ENCODE measurements at regions not wholly inside any gene's neighbourhood (a gene's known extent, or its start where the extent isn't known, plus 50 kb on each side); places are given as distances from the start of the nearest gene placed in this dataset.

DNA sequence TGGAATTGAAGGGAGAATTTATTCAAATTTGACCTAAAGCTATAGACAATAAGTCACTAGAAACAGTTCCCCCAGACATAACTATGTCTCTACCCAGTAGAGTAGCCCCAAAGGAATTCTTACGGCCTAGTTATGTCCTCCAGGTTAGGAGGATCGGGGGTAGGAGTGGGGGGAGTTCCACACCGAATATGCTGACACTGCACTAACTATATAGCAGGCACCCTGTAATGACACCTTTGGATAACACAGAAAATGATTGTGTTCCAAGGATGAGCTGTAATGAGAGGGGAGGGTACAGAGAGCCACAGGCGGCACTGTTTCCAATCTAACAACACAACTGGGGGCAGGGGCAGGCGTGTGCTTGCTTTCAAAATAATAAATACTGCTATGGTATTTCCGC, 376.2 kb upstream of the RORA start:
- H3K9me3 Mint-ChIP-seq = no peaks in the 10 kb centered on the region
- H3K27me3 Mint-ChIP-seq = peaks cover 14% of the 10 kb centered on the region
- H3K27ac Mint-ChIP-seq = no peak overlapping the region

GRCh38 chr15:61598655-61599054, 369.6 kb upstream of the RORA start:
- Mint-ChIP-seq H3K27me3 (peaks cover 6% of the 10 kb centered on the region), H3K36me3 (ENCODE audit: low read depth) (no peaks in the 10 kb centered on the region), H3K27ac (no peak overlapping the region), H3K4me3 (no peak overlapping the region), H3K9me3 (peaks cover 2% of the 10 kb centered on the region), H3K4me1 (ENCODE audit: low read depth) (no peaks in the 10 kb centered on the region)

More for the DNA sequence above, 376.2 kb upstream of the RORA start:
- Mint-ChIP-seq H3K36me3 (ENCODE audit: low read depth) (no peaks in the 10 kb centered on the region), H3K4me1 (ENCODE audit: low read depth) (no peaks in the 10 kb centered on the region), H3K4me3 (no peak overlapping the region)

DNA sequence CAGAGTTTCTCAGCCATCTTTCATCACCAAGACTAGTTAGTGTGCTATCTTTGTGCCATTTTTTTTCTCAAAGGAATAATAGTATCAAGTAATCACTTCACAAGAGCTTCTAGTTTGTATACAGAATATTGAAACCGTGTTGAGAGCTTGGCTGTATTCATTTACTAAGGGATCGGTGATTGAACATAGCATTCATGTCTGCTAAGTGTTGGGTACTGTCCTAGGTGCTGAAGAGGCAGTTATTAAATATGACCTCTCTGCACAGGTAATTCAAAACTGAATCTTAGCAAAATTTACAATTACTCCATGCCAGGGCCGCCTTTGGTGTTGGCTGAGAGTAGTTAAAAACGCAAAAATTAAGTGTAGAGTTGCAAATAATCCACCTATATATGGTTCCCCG, 355.3 kb upstream of the RORA start:
- H3K27me3 Mint-ChIP-seq = peaks cover 20% of the 10 kb centered on the region
- H3K27ac Mint-ChIP-seq = no peak overlapping the region
- H3K9me3 Mint-ChIP-seq = peaks cover 4% of the 10 kb centered on the region
- H3K36me3 Mint-ChIP-seq (ENCODE audit: low read depth) = no peaks in the 10 kb centered on the region
- H3K4me1 Mint-ChIP-seq (ENCODE audit: low read depth) = no peaks in the 10 kb centered on the region
- H3K4me3 Mint-ChIP-seq = no peak overlapping the region

DNA sequence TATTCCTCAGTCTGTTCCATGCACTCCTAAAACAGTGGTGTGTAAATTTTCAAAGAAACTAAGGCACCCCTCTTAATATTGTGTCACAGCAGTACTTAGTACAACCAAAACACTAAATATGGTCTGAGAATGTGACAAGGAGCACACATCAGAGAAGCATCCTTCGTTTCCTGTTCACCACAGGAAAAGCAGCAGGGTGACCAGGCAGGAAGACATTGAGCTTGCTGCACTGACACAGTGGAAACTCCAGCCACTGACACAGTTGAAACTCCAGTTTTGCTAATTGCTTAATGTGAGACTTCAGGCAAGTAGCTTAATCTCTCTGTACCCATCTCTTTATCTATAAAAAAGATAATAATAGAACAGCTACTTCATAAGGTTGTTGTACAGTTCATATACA, 353.0 kb upstream of the RORA start:
- no peak overlapping the region for H3K27ac Mint-ChIP-seq
- H3K4me1 Mint-ChIP-seq (ENCODE audit: low read depth) = no peaks in the 10 kb centered on the region
- H3K27me3 Mint-ChIP-seq = peaks cover 22% of the 10 kb centered on the region
- peaks cover 4% of the 10 kb centered on the region for H3K9me3 Mint-ChIP-seq
- H3K36me3 Mint-ChIP-seq (ENCODE audit: low read depth) = no peaks in the 10 kb centered on the region
- no peak overlapping the region for H3K4me3 Mint-ChIP-seq

GRCh38 chr15:61575597-61575996, 346.5 kb upstream of the RORA start:
- H3K27ac Mint-ChIP-seq = no peak overlapping the region
- no peak overlapping the region for H3K4me3 Mint-ChIP-seq
- peaks cover 21% of the 10 kb centered on the region for H3K27me3 Mint-ChIP-seq
- H3K9me3 Mint-ChIP-seq = peaks cover 13% of the 10 kb centered on the region
- H3K36me3 Mint-ChIP-seq (ENCODE audit: low read depth) = no peaks in the 10 kb centered on the region
- no peaks in the 10 kb centered on the region for H3K4me1 Mint-ChIP-seq (ENCODE audit: low read depth)

DNA sequence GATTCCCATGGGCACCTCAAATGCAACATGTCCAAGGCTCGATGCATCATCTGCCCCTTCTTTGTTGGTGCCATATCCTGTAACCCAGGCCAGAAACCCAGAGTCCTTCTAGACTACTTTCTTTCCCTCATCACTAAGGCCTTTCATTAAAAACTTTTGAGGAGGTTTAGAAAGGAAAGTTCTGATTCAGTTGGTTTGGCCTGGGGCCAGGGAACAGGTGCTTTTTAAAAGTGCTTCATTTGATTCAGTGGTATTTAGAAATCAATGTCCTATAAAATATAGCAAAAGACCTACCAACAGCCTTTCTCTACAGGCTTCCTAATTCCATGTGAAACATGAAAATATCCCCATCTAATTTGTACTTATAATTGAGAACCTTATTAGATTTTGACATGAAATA, 341.9 kb upstream of the RORA start:
- Mint-ChIP-seq H3K36me3 (ENCODE audit: low read depth) (no peaks in the 10 kb centered on the region), H3K4me3 (no peak overlapping the region), H3K9me3 (peaks cover 9% of the 10 kb centered on the region), H3K27me3 (peaks cover 12% of the 10 kb centered on the region), H3K4me1 (ENCODE audit: low read depth) (no peaks in the 10 kb centered on the region), H3K27ac (no peak overlapping the region)

GRCh38 chr15:61564785-61565184, 335.7 kb upstream of the RORA start:
- Mint-ChIP-seq H3K27ac (no peak overlapping the region), H3K9me3 (no peaks in the 10 kb centered on the region), H3K36me3 (ENCODE audit: low read depth) (no peaks in the 10 kb centered on the region), H3K27me3 (peaks cover 4% of the 10 kb centered on the region), H3K4me3 (no peak overlapping the region), H3K4me1 (ENCODE audit: low read depth) (no peaks in the 10 kb centered on the region)

DNA sequence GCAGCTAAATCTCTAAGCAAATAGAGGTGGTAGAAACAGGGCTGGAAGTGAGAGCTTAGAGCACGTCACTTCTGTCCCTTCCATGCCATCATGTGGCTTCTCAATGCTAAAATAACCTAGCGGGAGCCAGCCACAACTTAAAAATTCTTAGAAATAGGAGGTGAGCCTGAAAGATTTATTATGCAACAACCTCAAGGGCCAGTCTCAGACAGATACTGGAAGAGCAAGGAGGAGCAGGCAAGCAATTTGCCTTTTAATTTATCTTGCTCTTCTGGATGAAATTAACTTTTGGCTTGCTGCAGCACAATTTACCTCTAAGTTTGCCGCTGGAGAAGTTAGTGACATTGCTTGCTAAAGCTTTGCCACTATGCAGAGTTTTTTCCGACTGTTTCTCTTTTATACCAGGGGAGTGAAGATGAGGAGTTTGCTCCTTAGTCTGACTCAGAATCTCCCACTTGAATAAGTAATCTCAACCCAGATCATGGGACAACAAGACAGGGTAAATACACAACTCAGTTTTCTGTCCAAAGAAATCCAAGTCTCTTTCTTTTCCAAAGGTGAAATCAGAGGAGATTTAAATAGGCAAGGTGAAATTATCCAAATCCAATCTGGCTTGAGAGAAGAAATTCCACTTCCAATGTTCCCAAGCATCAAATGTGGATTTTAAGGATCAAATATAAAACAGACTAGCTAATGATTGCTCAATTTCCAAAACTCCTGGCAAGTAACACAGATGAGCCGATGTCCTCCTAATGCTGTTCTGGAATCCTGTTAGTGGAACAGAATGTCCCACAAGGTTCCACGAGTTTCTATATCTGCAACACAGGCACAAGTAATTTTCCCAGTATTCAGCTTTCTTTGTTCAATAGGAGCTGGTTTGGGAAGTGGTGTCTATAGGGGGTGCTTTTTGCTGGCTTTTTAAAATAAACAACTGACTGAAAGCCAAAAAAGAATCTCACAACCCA, 329.4 kb upstream of the RORA start:
- H3K36me3 Mint-ChIP-seq (ENCODE audit: low read depth) = no peaks in the 10 kb centered on the region
- H3K9me3 Mint-ChIP-seq = no peaks in the 10 kb centered on the region
- H3K4me1 Mint-ChIP-seq (ENCODE audit: low read depth) = no peaks in the 10 kb centered on the region

GRCh38 chr15:61556037-61556648, 327.0 kb upstream of the RORA start:
- H3K27ac Mint-ChIP-seq = no peak overlapping the region
- peaks cover 17% of the 10 kb centered on the region for H3K27me3 Mint-ChIP-seq
- H3K36me3 Mint-ChIP-seq (ENCODE audit: low read depth) = no peaks in the 10 kb centered on the region
- no peaks in the 10 kb centered on the region for H3K4me1 Mint-ChIP-seq (ENCODE audit: low read depth)
- no peak overlapping the region for H3K4me3 Mint-ChIP-seq
- no peaks in the 10 kb centered on the region for H3K9me3 Mint-ChIP-seq

More for the DNA sequence above, 329.4 kb upstream of the RORA start:
- H3K4me3 Mint-ChIP-seq = no peak overlapping the region
- peaks cover 14% of the 10 kb centered on the region for H3K27me3 Mint-ChIP-seq
- no peak overlapping the region for H3K27ac Mint-ChIP-seq

DNA sequence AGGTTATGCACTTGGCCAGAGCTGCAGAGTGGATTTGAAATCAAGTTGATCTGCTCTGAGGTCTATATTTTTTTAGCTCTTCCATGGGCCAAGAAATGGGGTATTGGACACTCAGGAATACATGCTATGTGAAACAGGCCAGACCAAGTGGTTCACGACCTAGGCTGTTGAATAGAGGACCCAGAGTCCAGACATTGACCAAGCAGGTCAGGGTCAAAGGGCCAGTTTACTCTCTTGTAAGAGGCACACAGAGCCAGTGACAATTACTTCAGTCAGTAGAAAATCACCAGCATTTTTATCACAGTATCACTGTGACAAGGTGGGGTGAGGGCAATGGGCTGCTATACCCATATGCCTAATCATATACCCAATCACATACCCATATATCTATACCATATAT, 320.6 kb upstream of the RORA start:
- Mint-ChIP-seq H3K27me3 (peaks cover 19% of the 10 kb centered on the region), H3K9me3 (no peaks in the 10 kb centered on the region)

DNA sequence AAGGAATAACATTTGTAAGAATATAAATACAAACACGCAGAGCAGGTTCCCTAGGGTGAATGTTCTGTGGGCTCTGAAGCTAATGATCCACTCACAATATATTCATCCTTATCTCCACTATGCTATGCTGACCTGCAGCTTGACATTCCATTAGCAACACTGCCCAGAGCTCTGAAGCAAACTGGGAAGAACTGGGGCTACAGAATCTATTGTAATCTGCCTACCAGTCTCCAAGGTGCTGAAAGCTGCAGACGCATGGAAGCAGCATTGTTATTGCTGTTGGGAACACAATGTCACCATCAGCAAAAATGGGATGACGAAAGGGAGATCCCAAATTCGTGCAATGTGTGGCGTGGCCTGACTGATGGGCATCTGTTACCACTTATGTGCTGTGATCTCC, 316.7 kb upstream of the RORA start:
- Mint-ChIP-seq H3K9me3 (no peaks in the 10 kb centered on the region), H3K4me1 (ENCODE audit: low read depth) (no peaks in the 10 kb centered on the region), H3K27ac (no peak overlapping the region)

More for the DNA sequence above, 320.6 kb upstream of the RORA start:
- Mint-ChIP-seq H3K36me3 (ENCODE audit: low read depth) (no peaks in the 10 kb centered on the region), H3K4me1 (ENCODE audit: low read depth) (no peaks in the 10 kb centered on the region), H3K4me3 (no peak overlapping the region), H3K27ac (no peak overlapping the region)

GRCh38 chr15:61541516-61541915, 312.4 kb upstream of the RORA start:
- Mint-ChIP-seq H3K27me3 (peaks cover 18% of the 10 kb centered on the region), H3K9me3 (no peaks in the 10 kb centered on the region), H3K36me3 (ENCODE audit: low read depth) (no peaks in the 10 kb centered on the region), H3K4me3 (no peak overlapping the region), H3K4me1 (ENCODE audit: low read depth) (no peaks in the 10 kb centered on the region), H3K27ac (no peak overlapping the region)

More for the DNA sequence above, 316.7 kb upstream of the RORA start:
- H3K36me3 Mint-ChIP-seq (ENCODE audit: low read depth) = no peaks in the 10 kb centered on the region
- no peak overlapping the region for H3K4me3 Mint-ChIP-seq
- peaks cover 4% of the 10 kb centered on the region for H3K27me3 Mint-ChIP-seq

DNA sequence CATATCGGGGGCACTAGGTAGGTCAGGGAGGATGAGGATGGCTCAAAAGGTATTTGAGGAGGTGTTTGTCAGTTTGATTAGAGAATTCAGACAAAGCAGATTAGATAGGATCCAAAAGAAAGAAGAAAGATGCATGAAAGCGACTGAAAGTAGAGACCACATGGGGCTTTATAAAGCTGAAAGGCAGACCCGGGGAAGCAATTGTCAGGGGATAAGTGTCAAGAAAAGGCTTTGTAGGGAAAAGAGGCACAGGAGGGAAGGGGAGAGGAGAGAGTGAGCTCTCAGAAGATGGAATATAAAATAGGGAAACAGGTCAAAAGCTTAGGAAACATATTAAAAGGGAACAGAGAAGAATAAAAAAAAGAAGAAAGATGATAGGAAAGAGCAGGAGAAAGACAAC, 308.2 kb upstream of the RORA start:
- H3K27me3 Mint-ChIP-seq = peaks cover 21% of the 10 kb centered on the region

DNA sequence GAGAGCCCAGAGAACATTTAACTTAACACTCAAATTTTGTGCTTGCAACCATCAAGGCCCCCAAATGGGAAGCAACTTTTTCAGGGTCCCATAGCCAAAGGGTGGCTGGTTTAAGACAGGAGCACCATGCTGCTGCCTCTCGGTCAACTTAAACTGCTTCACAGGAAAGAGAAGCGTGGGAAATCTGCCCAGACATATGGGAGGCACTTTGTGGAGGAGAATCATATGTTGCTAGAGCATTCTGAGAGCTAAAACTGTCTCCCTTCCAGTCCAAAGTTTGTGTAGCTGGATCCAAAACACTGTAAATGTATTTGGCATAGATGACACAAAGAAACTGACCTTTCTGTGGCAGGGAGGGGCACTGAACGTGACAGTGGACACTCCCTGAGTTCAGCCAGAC, 305.9 kb upstream of the RORA start:
- Mint-ChIP-seq H3K27me3 (peaks cover 21% of the 10 kb centered on the region), H3K4me3 (no peak overlapping the region), H3K4me1 (ENCODE audit: low read depth) (no peaks in the 10 kb centered on the region), H3K9me3 (no peaks in the 10 kb centered on the region), H3K27ac (no peak overlapping the region), H3K36me3 (ENCODE audit: low read depth) (no peaks in the 10 kb centered on the region)

More for the DNA sequence above, 308.2 kb upstream of the RORA start:
- Mint-ChIP-seq H3K4me1 (ENCODE audit: low read depth) (no peaks in the 10 kb centered on the region), H3K9me3 (no peaks in the 10 kb centered on the region), H3K4me3 (no peak overlapping the region), H3K27ac (no peak overlapping the region), H3K36me3 (ENCODE audit: low read depth) (no peaks in the 10 kb centered on the region)

- Mint-ChIP-seq H3K27me3 (no peaks in the 10 kb centered on the region), H3K9me3 (no peaks in the 10 kb centered on the region), H3K4me3 (no peak overlapping the region), H3K4me1 (ENCODE audit: low read depth) (no peaks in the 10 kb centered on the region), H3K36me3 (ENCODE audit: low read depth) (no peaks in the 10 kb centered on the region), H3K27ac (no peak overlapping the region)
Measured at GRCh38 chr15:61530769-61531168, 301.7 kb upstream of the RORA start.
